DOHH2 (cell line): ENCODE measurements at regions not wholly inside any gene's neighbourhood (a gene's known extent, or its start where the extent isn't known, plus 50 kb on each side); places are given as distances from the start of the nearest gene placed in this dataset.
A peak's percentile ranks its signal among the peaks of the same experiment; 100 is the strongest.

Source experiments
- H3F3A ChIP-seq: fragments of 200-600 bp; sonication (generic), shearing (Covaris generic); 2 replicates; pipeline ENCODE4 v1.6.0; 2016; ENCODE audit warnings: antibody characterized with exemption, mild to moderate bottlenecking; ENCODE audit not compliant: control insufficient read depth, insufficient read depth
- H3K27ac ChIP-seq: fragments of 200-600 bp; sonication (generic); 2 replicates; pipeline ENCODE4 v1.5.1; 2014; ENCODE audit warnings: low read depth, mild to moderate bottlenecking, low read length, moderate library complexity
- H3K27me3 ChIP-seq: fragments of 200-600 bp; sonication (generic); 2 replicates; pipeline ENCODE4 v1.6.1; 2014; ENCODE audit warnings: mild to moderate bottlenecking, low read length, mixed read lengths; ENCODE audit not compliant: control insufficient read depth
- H3K36me3 ChIP-seq: fragments of 200-600 bp; sonication (generic); 2 replicates; pipeline ENCODE4 v1.6.1; 2014; ENCODE audit warnings: mild to moderate bottlenecking, low read length, moderate library complexity, mixed read lengths; ENCODE audit not compliant: control insufficient read depth
- H3K4me1 ChIP-seq: fragments of 200-600 bp; sonication (generic); 2 replicates; pipeline ENCODE4 v1.6.1; 2014; ENCODE audit warnings: mild to moderate bottlenecking, low read length, mixed read lengths; ENCODE audit not compliant: control insufficient read depth
- H3K4me2 ChIP-seq: fragments of 200-600 bp; sonication (generic); 2 replicates; pipeline ENCODE4 v1.6.0; 2014; ENCODE audit warnings: mild to moderate bottlenecking, low read length, moderate library complexity
- H3K4me3 ChIP-seq: fragments of 200-600 bp; sonication (generic); 2 replicates; pipeline ENCODE4 v1.5.1; 2014; ENCODE audit warnings: mild to moderate bottlenecking, low read length, mixed read lengths
- H3K79me2 ChIP-seq: fragments of 200-600 bp; sonication (generic); 2 replicates; pipeline ENCODE4 v1.6.1; 2014; ENCODE audit warnings: mild to moderate bottlenecking, low read length, mixed read lengths; ENCODE audit not compliant: control insufficient read depth
- H3K9me2 ChIP-seq: fragments of 200-600 bp; sonication (generic); replicated peaks from 2 replicates; pipeline ENCODE4 v1.6.1; 2014; ENCODE audit warnings: mild to moderate bottlenecking, low read length, mixed read lengths; ENCODE audit not compliant: control insufficient read depth
- H3K9me3 ChIP-seq: fragments of 200-600 bp; sonication (generic); 2 replicates; pipeline ENCODE4 v1.6.1; 2014; ENCODE audit warnings: antibody characterized with exemption, low read length, mixed read lengths; ENCODE audit not compliant: control insufficient read depth, insufficient read depth
- H4K20me1 ChIP-seq: fragments of 200-600 bp; sonication (generic); 2 replicates; pipeline ENCODE4 v1.6.0; 2014; ENCODE audit warnings: low read depth, mild to moderate bottlenecking, antibody characterized with exemption, low read length, moderate library complexity; ENCODE audit not compliant: control insufficient read depth, insufficient read depth
- EZH2phosphoT487 ChIP-seq: fragments of 200-600 bp; sonication (generic); IDR thresholded peaks from 2 replicates; pipeline ENCODE4 v1.6.1; 2017; ENCODE audit warnings: borderline replicate concordance, mild to moderate bottlenecking, antibody characterized with exemption, low read length, moderate library complexity, mixed read lengths
- TF ChIP-seq, protein P1 (sequence below): fragments of 200-600 bp; sonication (generic); IDR thresholded peaks from one replicate; pipeline ENCODE4 v1.5.1; 2014; ENCODE audit warnings: antibody characterized with exemption, mild to moderate bottlenecking, low read depth, low read length; ENCODE audit not compliant: poor library complexity, severe bottlenecking

- no peak overlapping the region for H3K27ac ChIP-seq
- H3K4me2 ChIP-seq = no peak overlapping the region
- H3K36me3 ChIP-seq = no peaks in the 10 kb centered on the region
- TF ChIP-seq EZH2phosphoT487 = no peak
- TF ChIP-seq, protein P1, sequence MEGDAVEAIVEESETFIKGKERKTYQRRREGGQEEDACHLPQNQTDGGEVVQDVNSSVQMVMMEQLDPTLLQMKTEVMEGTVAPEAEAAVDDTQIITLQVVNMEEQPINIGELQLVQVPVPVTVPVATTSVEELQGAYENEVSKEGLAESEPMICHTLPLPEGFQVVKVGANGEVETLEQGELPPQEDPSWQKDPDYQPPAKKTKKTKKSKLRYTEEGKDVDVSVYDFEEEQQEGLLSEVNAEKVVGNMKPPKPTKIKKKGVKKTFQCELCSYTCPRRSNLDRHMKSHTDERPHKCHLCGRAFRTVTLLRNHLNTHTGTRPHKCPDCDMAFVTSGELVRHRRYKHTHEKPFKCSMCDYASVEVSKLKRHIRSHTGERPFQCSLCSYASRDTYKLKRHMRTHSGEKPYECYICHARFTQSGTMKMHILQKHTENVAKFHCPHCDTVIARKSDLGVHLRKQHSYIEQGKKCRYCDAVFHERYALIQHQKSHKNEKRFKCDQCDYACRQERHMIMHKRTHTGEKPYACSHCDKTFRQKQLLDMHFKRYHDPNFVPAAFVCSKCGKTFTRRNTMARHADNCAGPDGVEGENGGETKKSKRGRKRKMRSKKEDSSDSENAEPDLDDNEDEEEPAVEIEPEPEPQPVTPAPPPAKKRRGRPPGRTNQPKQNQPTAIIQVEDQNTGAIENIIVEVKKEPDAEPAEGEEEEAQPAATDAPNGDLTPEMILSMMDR = no peak
- H3K4me1 ChIP-seq = no peaks in the 10 kb centered on the region
- H3K9me3 ChIP-seq = no peaks in the 10 kb centered on the region
- no peaks in the 10 kb centered on the region for H4K20me1 ChIP-seq
- no peaks in the 10 kb centered on the region for H3F3A ChIP-seq
- no peak overlapping the region for H3K4me3 ChIP-seq
- H3K9me2 ChIP-seq = no peaks in the 10 kb centered on the region
- H3K27me3 ChIP-seq = peaks cover 12% of the 10 kb centered on the region; the same call in 1 of the 2 replicates
- no peaks in the 10 kb centered on the region for H3K79me2 ChIP-seq
These were observed 89.5 kb upstream of the TES start for GRCh38 chr7:116120839-116121238.

- H3K27ac ChIP-seq = no peak overlapping the region
- no peaks in the 10 kb centered on the region for H4K20me1 ChIP-seq
- H3K79me2 ChIP-seq = no peaks in the 10 kb centered on the region
These were observed 87.3 kb upstream of the TES start for GRCh38 chr7:116122972-116123595.

GRCh38 chr7:116128139-116128538 lies 82.2 kb upstream of the TES start:
- H3K9me2 ChIP-seq = no peaks in the 10 kb centered on the region
- H3K27me3 ChIP-seq = no peaks in the 10 kb centered on the region
- H3K4me3 ChIP-seq = no peak overlapping the region
- no peak overlapping the region for H3K4me2 ChIP-seq
- no peak for TF ChIP-seq EZH2phosphoT487
- TF ChIP-seq, protein P1 = no peak
- no peaks in the 10 kb centered on the region for H3F3A ChIP-seq
- no peaks in the 10 kb centered on the region for H3K36me3 ChIP-seq
- H4K20me1 ChIP-seq = no peaks in the 10 kb centered on the region
- H3K27ac ChIP-seq = no peak overlapping the region
- no peaks in the 10 kb centered on the region for H3K79me2 ChIP-seq
- H3K9me3 ChIP-seq = 0 out of 2 replicates have a peak, but pooled peaks cover 3% of the 10 kb centered on the region
- H3K4me1 ChIP-seq = no peaks in the 10 kb centered on the region

More at GRCh38 chr7:116122972-116123595, 87.3 kb upstream of the TES start:
- Histone ChIP-seq H3K4me3 (no peak overlapping the region), H3K36me3 (no peaks in the 10 kb centered on the region), H3K4me2 (no peak overlapping the region), H3K9me3 (no peaks in the 10 kb centered on the region), H3K27me3 (peaks cover 2% of the 10 kb centered on the region; the same call in 1 of the 2 replicates), H3K4me1 (no peaks in the 10 kb centered on the region), H3K9me2 (no peaks in the 10 kb centered on the region), H3F3A (no peaks in the 10 kb centered on the region)
- TF ChIP-seq, protein P1 = peak; percentile 83
- TF ChIP-seq EZH2phosphoT487 = no peak
